H1 (cell line): ENCODE measurements at regions not wholly inside any gene's neighbourhood (a gene's known extent, or its start where the extent isn't known, plus 50 kb on each side); places are given as distances from the start of the nearest gene placed in this dataset.

ENCODE experiments used
- CTCF ChIA-PET: fragments of 300-600 bp; sonication (Branson Sonifier 250); formaldehyde crosslinking; loops from one replicate; lab custom pipeline; 2021; ENCODE audit not compliant: partially characterized antibody; lab: Charles Lee
- POLR2A ChIA-PET: fragments of 300-600 bp; sonication (Branson Sonifier 250); formaldehyde crosslinking; loops from one replicate; lab custom pipeline; 2021; ENCODE audit warnings: inconsistent platforms; ENCODE audit not compliant: partially characterized antibody; lab: Charles Lee
- DNase-seq, 2 experiments: peaks; one replicate each; pipeline versions ENCODE4 v3.0.0 to v3.0.0-alpha.2; 2010 to 2022; ENCODE audit warnings: low spot score in 2 of 2, low read depth in 1 of 2, mixed read lengths in 1 of 2
- FAIRE-seq: peaks from 2 replicates; lab custom pipeline; 2011; peaks lifted over from hg19 to GRCh38; lab: Jason Lieb, UNC
- H2AFZ ChIP-seq: 2 replicates; pipeline ENCODE4 v1.8.1; 2012; ENCODE audit warnings: low read length, inconsistent platforms
- H2AK5ac ChIP-seq: 2 replicates; pipeline ENCODE4 v1.6.1; 2013; ENCODE audit warnings: low read depth, low read length
- H2BK120ac ChIP-seq: replicated peaks from 2 replicates; pipeline ENCODE3; 2013; ENCODE audit warnings: low read depth, low read length, inconsistent platforms
- H2BK12ac ChIP-seq: 2 replicates; pipeline ENCODE4 v1.6.1; 2013; ENCODE audit warnings: low read depth, low read length
- H2BK15ac ChIP-seq: 2 replicates; pipeline ENCODE4 v1.6.1; 2013; ENCODE audit warnings: low read length
- H2BK20ac ChIP-seq: 2 replicates; pipeline ENCODE4 v1.6.1; 2013; ENCODE audit warnings: low read length
- H2BK5ac ChIP-seq: 2 replicates; pipeline ENCODE4 v1.6.1; 2013; ENCODE audit warnings: low read depth, low read length
- H3K14ac ChIP-seq: 2 replicates; pipeline ENCODE4 v1.6.1; 2013; ENCODE audit warnings: inconsistent platforms; ENCODE audit not compliant: insufficient read length
- H3K18ac ChIP-seq: 2 replicates; pipeline ENCODE4 v1.6.1; 2013; ENCODE audit warnings: low read length; ENCODE audit errors: extremely low read depth
- H3K23ac ChIP-seq: 2 replicates; pipeline ENCODE4 v1.6.1; 2013; ENCODE audit warnings: inconsistent platforms; ENCODE audit not compliant: insufficient read length
- H3K23me2 ChIP-seq: 2 replicates; pipeline ENCODE4 v1.6.1; 2013; ENCODE audit warnings: low read depth, low read length
- H3K27ac ChIP-seq: 2 replicates; pipeline ENCODE4 v1.6.1; 2011; ENCODE audit warnings: low read depth, low read length, inconsistent platforms
- H3K27me3 ChIP-seq, 4 experiments: replicated peaks in 1 of 4; 1 replicate in 1 of 4; 2 replicates in 3 of 4; pipeline versions ENCODE4 v1.6.1 to v1.8.1; 2011 to 2013; ENCODE audit warnings: low read length in 3 of 4, mild to moderate bottlenecking in 3 of 4, inconsistent platforms in 2 of 4, mixed read lengths in 2 of 4, moderate library complexity in 1 of 4; ENCODE audit not compliant: control insufficient read depth in 3 of 4, insufficient read depth in 3 of 4; ENCODE audit errors: extremely low read depth in 1 of 4
- H3K36me3 ChIP-seq, 4 experiments: 2 replicates each; pipeline versions ENCODE4 v1.6.1 to v1.8.1; 2011 to 2013; ENCODE audit warnings: mild to moderate bottlenecking in 4 of 4, low read length in 3 of 4, moderate library complexity in 2 of 4, control low read depth in 1 of 4, inconsistent platforms in 1 of 4; ENCODE audit not compliant: insufficient read depth in 4 of 4, control insufficient read depth in 2 of 4
- H3K4ac ChIP-seq: replicated peaks from 2 replicates; pipeline ENCODE3; 2013; ENCODE audit warnings: low read length, low read depth, mixed read lengths, inconsistent platforms; ENCODE audit not compliant: insufficient read length
- H3K4me1 ChIP-seq, 4 experiments: replicated peaks in 1 of 4; 1 replicate in 1 of 4; 2 replicates in 3 of 4; pipeline versions ENCODE4 v1.6.1 to v1.8.1; 2011 to 2013; ENCODE audit warnings: low read length in 3 of 4, inconsistent platforms in 2 of 4, mixed read lengths in 1 of 4; ENCODE audit not compliant: insufficient read depth in 4 of 4, control insufficient read depth in 3 of 4
- H3K4me2 ChIP-seq, 2 experiments: 2 replicates each; pipeline versions ENCODE4 v1.6.1 to v1.8.1; 2011 to 2013; ENCODE audit warnings: low read depth in 2 of 2, low read length in 2 of 2, control low read depth in 1 of 2, inconsistent platforms in 1 of 2, mild to moderate bottlenecking in 1 of 2; ENCODE audit not compliant: insufficient read depth in 1 of 2
- H3K4me3 ChIP-seq, 4 experiments: fragments of 200-600, 300-600 bp in 1 of 4; sonication (generic), shearing (Covaris generic), sonication (Bioruptor Twin) in 1 of 4; 2 replicates each; pipeline versions ENCODE4 v1.5.1 to v1.8.1; 2011 to 2016; ENCODE audit warnings: low read length in 4 of 4, low read depth in 3 of 4, control low read depth in 2 of 4, inconsistent platforms in 2 of 4, mild to moderate bottlenecking in 2 of 4, mixed read lengths in 1 of 4, moderate library complexity in 1 of 4; ENCODE audit not compliant: insufficient read depth in 2 of 4; ENCODE audit errors: extremely low read depth in 1 of 4
- H3K56ac ChIP-seq: replicated peaks from 2 replicates; pipeline ENCODE3; 2013; ENCODE audit warnings: low read depth, mild to moderate bottlenecking, mixed read lengths, low read length, inconsistent platforms; ENCODE audit not compliant: insufficient read length
- H3K79me1 ChIP-seq: 2 replicates; pipeline ENCODE4 v1.6.1; 2013; ENCODE audit warnings: low read depth, low read length, control low read depth
- H3K79me2 ChIP-seq, 2 experiments: 2 replicates each; pipeline versions ENCODE4 v1.6.1 to v1.8.1; 2012 to 2013; ENCODE audit warnings: low read length in 2 of 2, mild to moderate bottlenecking in 2 of 2, inconsistent platforms in 1 of 2; ENCODE audit not compliant: insufficient read depth in 2 of 2, control insufficient read depth in 1 of 2
- H3K9ac ChIP-seq, 4 experiments: replicated peaks in 1 of 4; 1 replicate in 1 of 4; 2 replicates in 3 of 4; pipeline versions ENCODE4 v1.6.1 to v1.8.1; 2011 to 2013; ENCODE audit warnings: low read depth in 3 of 4, low read length in 3 of 4, control low read depth in 2 of 4, mild to moderate bottlenecking in 2 of 4, moderate library complexity in 2 of 4, inconsistent platforms in 1 of 4; ENCODE audit errors: extremely low read depth in 1 of 4
- H3K9me3 ChIP-seq, 2 experiments: 2 replicates each; pipeline versions ENCODE4 v1.6.1 to v1.8.1; 2012 to 2013; ENCODE audit warnings: mild to moderate bottlenecking in 2 of 2, moderate library complexity in 2 of 2, control low read depth in 1 of 2, inconsistent platforms in 1 of 2, low read depth in 1 of 2, low read length in 1 of 2, mixed read lengths in 1 of 2; ENCODE audit not compliant: insufficient read depth in 2 of 2
- H4K20me1 ChIP-seq, 2 experiments: replicated peaks in 1 of 2; 2 replicates each; pipeline versions ENCODE3 to v1.8.1; 2011 to 2013; ENCODE audit warnings: inconsistent platforms in 2 of 2, low read length in 2 of 2, mild to moderate bottlenecking in 1 of 2; ENCODE audit not compliant: insufficient read depth in 2 of 2, control insufficient read depth in 1 of 2
- H4K5ac ChIP-seq: 2 replicates; pipeline ENCODE4 v1.6.1; 2013; ENCODE audit warnings: low read length, low read depth, mixed read lengths, inconsistent platforms; ENCODE audit not compliant: insufficient read length
- H4K8ac ChIP-seq: 2 replicates; pipeline ENCODE4 v1.8.0; 2013; ENCODE audit warnings: mild to moderate bottlenecking, moderate library complexity, low read length, inconsistent platforms; ENCODE audit not compliant: insufficient read depth; ENCODE audit errors: extremely low read depth
- H4K91ac ChIP-seq: replicated peaks from 2 replicates; pipeline ENCODE3; 2013; ENCODE audit warnings: low read length, mixed read lengths, inconsistent platforms; ENCODE audit not compliant: insufficient read length
- BCL11A ChIP-seq, 2 experiments: IDR thresholded peaks; one replicate each; pipeline ENCODE4 v1.6.1; 2011; ENCODE audit warnings: low read depth in 2 of 2, low read length in 2 of 2, mild to moderate bottlenecking in 2 of 2
- CBX8 ChIP-seq: fragments of 300-800, 300-1000 bp; sonication (generic); IDR thresholded peaks from 2 replicates; pipeline ENCODE4 v1.7.1; 2016; ENCODE audit warnings: low read depth, low read length, borderline replicate concordance
- CHD1 ChIP-seq: IDR thresholded peaks from 2 replicates; pipeline ENCODE4 v1.6.1; 2012; ENCODE audit warnings: low read depth, low read length, improper control_type of control experiment
- CHD2 ChIP-seq: IDR thresholded peaks from 2 replicates; pipeline ENCODE4 v1.6.1; 2012; ENCODE audit warnings: low read length, improper control_type of control experiment
- CREB1 ChIP-seq: IDR thresholded peaks from 2 replicates; pipeline ENCODE4 v1.6.1; 2012; ENCODE audit warnings: inconsistent platforms
- FOSL1 ChIP-seq: IDR thresholded peaks from 2 replicates; pipeline ENCODE4 v1.6.1; 2011; ENCODE audit warnings: mild to moderate bottlenecking, low read depth, low read length, moderate library complexity; ENCODE audit not compliant: insufficient read depth
- HDAC6 ChIP-seq: IDR thresholded peaks from one replicate; pipeline ENCODE4 v1.7.1; 2012; ENCODE audit warnings: low read depth, mild to moderate bottlenecking, inconsistent platforms, low read length, moderate library complexity
- JUN ChIP-seq: IDR thresholded peaks from 2 replicates; pipeline ENCODE4 v1.6.1; 2011; ENCODE audit warnings: low read depth, mild to moderate bottlenecking, improper control_type of control experiment, low read length
- MAFK ChIP-seq: IDR thresholded peaks from 2 replicates; pipeline ENCODE4 v1.6.1; 2012; ENCODE audit warnings: low read depth, mild to moderate bottlenecking, improper control_type of control experiment, low read length
- NANOG ChIP-seq: IDR thresholded peaks from 2 replicates; pipeline ENCODE4 v1.6.1; 2011; ENCODE audit warnings: low read length, low read depth, mild to moderate bottlenecking, inconsistent platforms; ENCODE audit not compliant: insufficient read depth, poor library complexity, severe bottlenecking
- RXRA ChIP-seq: IDR thresholded peaks from 2 replicates; pipeline ENCODE4 v1.6.1; 2011; ENCODE audit warnings: low read depth, mild to moderate bottlenecking, low read length, moderate library complexity; ENCODE audit not compliant: insufficient read depth
- SAP30 ChIP-seq: fragments of 300-600 bp; sonication (generic); IDR thresholded peaks from 2 replicates; pipeline ENCODE4 v1.7.1; 2012; ENCODE audit warnings: low read length, moderate library complexity, mild to moderate bottlenecking, inconsistent platforms; ENCODE audit not compliant: insufficient read depth, insufficient replicate concordance
- SP2 ChIP-seq: IDR thresholded peaks from 2 replicates; pipeline ENCODE4 v1.6.1; 2012; ENCODE audit warnings: mild to moderate bottlenecking, low read length, inconsistent platforms
- SRF ChIP-seq: IDR thresholded peaks from 2 replicates; pipeline ENCODE4 v1.6.1; 2011; ENCODE audit warnings: mild to moderate bottlenecking, low read depth, low read length, moderate library complexity
- TEAD4 ChIP-seq: IDR thresholded peaks from 2 replicates; pipeline ENCODE4 v1.6.1; 2012; ENCODE audit warnings: low read depth, low read length, inconsistent platforms, mixed read lengths
- WGBS, 2 experiments: shearing (Covaris generic) in 1 of 2; methylation state at CpG; one replicate each; pipeline versions ENCODE4 v1.1.6 to v1.1.7; 2013 to 2015; ENCODE audit warnings: low lambda C conversion rate in 2 of 2, mixed read lengths in 2 of 2, inconsistent platforms in 1 of 2, low coverage in 1 of 2, missing lambda C conversion rate in 1 of 2; ENCODE audit not compliant: insufficient replicate concordance in 2 of 2, insufficient coverage in 1 of 2, insufficient read length in 1 of 2; ENCODE audit errors: extremely low coverage in 1 of 2, missing lambda C conversion rate in 1 of 2; 5-methylcytosine and 5-hydroxymethylcytosine counted together

- DNase-seq: no peak
- Histone ChIP-seq H3K23ac (no peak overlapping the region), H3K4me3 (no peak overlapping the region), H3K36me3 (no peaks in the 10 kb centered on the region), H2BK15ac (no peak overlapping the region), H2BK12ac (no peak overlapping the region), H3K9me3 (no peaks in the 10 kb centered on the region), H3K56ac (no peak overlapping the region), H3K14ac (no peak overlapping the region), H2BK20ac (no peak overlapping the region), H4K20me1 (no peaks in the 10 kb centered on the region), H2BK120ac (no peak overlapping the region), H2AFZ (0 out of 2 replicates have a peak overlapping the region, but pooled peaks have one; percentile 6), H3K4me2 (no peak overlapping the region), H3K79me1 (no peaks in the 10 kb centered on the region), H2BK5ac (no peak overlapping the region), H4K5ac (no peak overlapping the region), H3K27ac (no peak overlapping the region), H4K91ac (no peak overlapping the region), H3K18ac (no peak overlapping the region), H3K9ac (no peak overlapping the region), H3K23me2 (no peaks in the 10 kb centered on the region), H3K4ac (no peak overlapping the region), H3K79me2 (no peaks in the 10 kb centered on the region), H2AK5ac (no peak overlapping the region), H3K4me1 (peaks cover 0 to 4% (median 0%) of the 10 kb centered on the region in 4 experiments; a peak in 1 of 7 replicates), H3K27me3 (no peaks in the 10 kb centered on the region), H4K8ac (no peak overlapping the region)
- ChIA-PET CTCF (no interaction called here), POLR2A (no interaction called here)
- WGBS, 2 experiments: 89% methylated on average over 8 of the region's 8 CpGs; no CpG with 5 or more reads in 1 of the 2 experiments
- no peak for FAIRE-seq
- TF ChIP-seq CHD2: no peak
- TF ChIP-seq CREB1: no peak
- TF ChIP-seq NANOG: no peak
- no peak for TF ChIP-seq SAP30
- no peak for TF ChIP-seq JUN
- no peak for TF ChIP-seq CBX8
- TF ChIP-seq MAFK: no peak
- TF ChIP-seq TEAD4: no peak
- TF ChIP-seq SP2: no peak
- TF ChIP-seq BCL11A (IDR thresholded peaks at IDR 0.05; ENCODE audit: low read depth in 2 of 2, low read length in 2 of 2): no peak
- TF ChIP-seq HDAC6: no peak
- no peak for TF ChIP-seq SRF
- TF ChIP-seq RXRA: no peak
- TF ChIP-seq FOSL1: no peak
- no peak for TF ChIP-seq CHD1
Observed at GRCh38 chr1:187878883-187879282, 1050.1 kb downstream of the PLA2G4A start.
